Adrenal gland (tissue), 5 donors: ENCODE measurements at regions not wholly inside any gene's neighbourhood (a gene's known extent, or its start where the extent isn't known, plus 50 kb on each side); places are given as distances from the start of the nearest gene placed in this dataset.

Experiments
- POLR2A ChIP-seq, 2 donors: fragments of 450-650 bp; IDR thresholded peaks; one replicate each; pipeline ENCODE4 v1.6.1; 2017; ENCODE audit warnings: antibody characterized with exemption in 2 of 2, mild to moderate bottlenecking in 2 of 2, moderate library complexity in 1 of 2
- TF ChIP-seq, protein P1 (sequence below), 6 experiments: fragments of 450-650 bp in 4 of 6; fragments of 200-600 bp in 2 of 6; sonication (generic) in 1 of 6; IDR thresholded peaks; 1 replicate in 5 of 6; 2 replicates in 1 of 6; pipeline versions ENCODE4 v1.5.1 to v1.8.0; 2016 to 2021; ENCODE audit warnings: antibody characterized with exemption in 6 of 6, mild to moderate bottlenecking in 2 of 6, moderate library complexity in 1 of 6
- donor health status: DM: no; HTN: no; CAD: no.

GRCh38 chr10:30115626-30115940 is 56.2 kb upstream of the JCAD start:
- TF ChIP-seq, protein P1, sequence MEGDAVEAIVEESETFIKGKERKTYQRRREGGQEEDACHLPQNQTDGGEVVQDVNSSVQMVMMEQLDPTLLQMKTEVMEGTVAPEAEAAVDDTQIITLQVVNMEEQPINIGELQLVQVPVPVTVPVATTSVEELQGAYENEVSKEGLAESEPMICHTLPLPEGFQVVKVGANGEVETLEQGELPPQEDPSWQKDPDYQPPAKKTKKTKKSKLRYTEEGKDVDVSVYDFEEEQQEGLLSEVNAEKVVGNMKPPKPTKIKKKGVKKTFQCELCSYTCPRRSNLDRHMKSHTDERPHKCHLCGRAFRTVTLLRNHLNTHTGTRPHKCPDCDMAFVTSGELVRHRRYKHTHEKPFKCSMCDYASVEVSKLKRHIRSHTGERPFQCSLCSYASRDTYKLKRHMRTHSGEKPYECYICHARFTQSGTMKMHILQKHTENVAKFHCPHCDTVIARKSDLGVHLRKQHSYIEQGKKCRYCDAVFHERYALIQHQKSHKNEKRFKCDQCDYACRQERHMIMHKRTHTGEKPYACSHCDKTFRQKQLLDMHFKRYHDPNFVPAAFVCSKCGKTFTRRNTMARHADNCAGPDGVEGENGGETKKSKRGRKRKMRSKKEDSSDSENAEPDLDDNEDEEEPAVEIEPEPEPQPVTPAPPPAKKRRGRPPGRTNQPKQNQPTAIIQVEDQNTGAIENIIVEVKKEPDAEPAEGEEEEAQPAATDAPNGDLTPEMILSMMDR (IDR thresholded peaks at IDR 0.05): no peak
- TF ChIP-seq POLR2A (IDR thresholded peaks at IDR 0.05): no peak
